ACHN (cell line): ENCODE measurements at regions not wholly inside any gene's neighbourhood (a gene's known extent, or its start where the extent isn't known, plus 50 kb on each side); places are given as distances from the start of the nearest gene placed in this dataset.

ENCODE experiments used
- DNase-seq: peaks from one replicate; pipeline ENCODE4 v3.0.0-alpha.2; 2015
- in situ Hi-C: cut with HindIII; loops from 2 replicates; pipeline ENCODE4 v1.10.0; 2017; ENCODE audit warnings: low sequenced_read_pairs, low pct_ligation_motif_present, low pct_unique_long_range_greater_than_20kb

- in situ Hi-C loops: no loop called here
- DNase-seq: no peak
These were observed 132.3 kb upstream of the ARHGEF9 start for GRCh38 chrX:63917296-63917695.

GRCh38 chrX:63913719-63914118, 128.7 kb upstream of the ARHGEF9 start:
- no peak for DNase-seq
- in situ Hi-C loops: no loop called here

GRCh38 chrX:63889001-63889400, 104.0 kb upstream of the ARHGEF9 start:
- DNase-seq: no peak
- in situ Hi-C loops: no loop called here

GRCh38 chrX:63884821-63885790, 100.1 kb upstream of the ARHGEF9 start:
- in situ Hi-C loops: no loop called here
- no peak for DNase-seq

- no peak for DNase-seq
- in situ Hi-C loops: no loop called here
These were observed 84.5 kb upstream of the ARHGEF9 start for GRCh38 chrX:63869506-63869905.

GRCh38 chrX:63855896-63856295, 70.9 kb upstream of the ARHGEF9 start:
- in situ Hi-C loops: no loop called here
- no peak for DNase-seq

- in situ Hi-C loops: no loop called here
- no peak for DNase-seq
These were observed 50.3 kb upstream of the ARHGEF9 start for GRCh38 chrX:63835361-63835760.
